Liver (tissue), 8 donors: ENCODE measurements at regions not wholly inside any gene's neighbourhood (a gene's known extent, or its start where the extent isn't known, plus 50 kb on each side); places are given as distances from the start of the nearest gene placed in this dataset.

ENCODE experiments used
- DNase-seq: peaks from one replicate; pipeline ENCODE4 v3.0.0-alpha.2; 2017; ENCODE audit warnings: low spot score
- H3K27ac ChIP-seq, 2 donors: one replicate each; pipeline ENCODE4 v1.7.0; 2013; ENCODE audit warnings: inconsistent platforms in 2 of 2, low read length in 2 of 2, control low read depth in 1 of 2, low read depth in 1 of 2, mild to moderate bottlenecking in 1 of 2
- H3K27me3 ChIP-seq, 4 donors: one replicate each; pipeline versions ENCODE4 v1.6.1 to v1.7.0; 2013; ENCODE audit warnings: low read length in 3 of 4, inconsistent platforms in 1 of 4, mild to moderate bottlenecking in 1 of 4, moderate library complexity in 1 of 4; ENCODE audit not compliant: control insufficient read depth in 4 of 4, insufficient read depth in 4 of 4
- H3K36me3 ChIP-seq, 4 donors: one replicate each; pipeline versions ENCODE4 v1.6.1 to v1.7.0; 2013; ENCODE audit warnings: low read length in 3 of 4, mild to moderate bottlenecking in 3 of 4, low read depth in 1 of 4, moderate library complexity in 1 of 4; ENCODE audit not compliant: control insufficient read depth in 4 of 4, insufficient read depth in 3 of 4
- H3K4me1 ChIP-seq, 4 donors: one replicate each; pipeline versions ENCODE4 v1.6.1 to v1.7.0; 2013; ENCODE audit warnings: low read length in 3 of 4, mild to moderate bottlenecking in 3 of 4, moderate library complexity in 1 of 4; ENCODE audit not compliant: control insufficient read depth in 4 of 4, insufficient read depth in 4 of 4
- H3K4me3 ChIP-seq, 3 donors: one replicate each; pipeline versions ENCODE4 v1.6.1 to v1.7.0; 2013; ENCODE audit warnings: low read length in 3 of 3, control low read depth in 1 of 3, low read depth in 1 of 3, mild to moderate bottlenecking in 1 of 3
- H3K9ac ChIP-seq, 2 donors: one replicate each; pipeline ENCODE4 v1.7.0; 2013; ENCODE audit warnings: low read length in 2 of 2, mild to moderate bottlenecking in 2 of 2, moderate library complexity in 2 of 2, control low read depth in 1 of 2, low read depth in 1 of 2
- H3K9me3 ChIP-seq, 4 donors: one replicate each; pipeline versions ENCODE4 v1.6.1 to v1.7.0; 2013; ENCODE audit warnings: low read length in 3 of 4; ENCODE audit not compliant: control insufficient read depth in 4 of 4
- ATF3 ChIP-seq: IDR thresholded peaks from 2 replicates; pipeline ENCODE4 v1.6.1; 2016; ENCODE audit warnings: antibody characterized with exemption
- CTCF ChIP-seq: fragments of 150-350 bp; IDR thresholded peaks from 2 replicates; pipeline ENCODE4 v1.5.1; 2017; ENCODE audit warnings: improper control_type of control experiment, low read depth, low read length; ENCODE audit not compliant: missing input control
- EGR1 ChIP-seq, 2 donors: IDR thresholded peaks; 2 replicates each; pipeline ENCODE4 v1.6.1; 2016 to 2018; ENCODE audit warnings: antibody characterized with exemption in 2 of 2, low read depth in 2 of 2
- FOXA1 ChIP-seq: IDR thresholded peaks from 2 replicates; pipeline ENCODE4 v1.6.1; 2016; ENCODE audit warnings: antibody characterized with exemption
- FOXA2 ChIP-seq: IDR thresholded peaks from 2 replicates; pipeline ENCODE4 v1.6.1; 2016; ENCODE audit warnings: antibody characterized with exemption
- HNF4A ChIP-seq, 2 donors: conservative IDR thresholded peaks; 2 replicates each; pipeline ENCODE4 v1.6.1; 2016; ENCODE audit warnings: antibody characterized with exemption in 2 of 2, mild to moderate bottlenecking in 2 of 2
- HNF4G ChIP-seq: IDR thresholded peaks from 2 replicates; pipeline ENCODE4 v1.6.1; 2016; ENCODE audit warnings: antibody characterized with exemption
- JUND ChIP-seq, 2 donors: IDR thresholded peaks; 2 replicates each; pipeline ENCODE4 v1.6.1; 2016; ENCODE audit warnings: antibody characterized with exemption in 2 of 2
- MAX ChIP-seq: IDR thresholded peaks from 2 replicates; pipeline ENCODE4 v1.6.1; 2016; ENCODE audit warnings: antibody characterized with exemption
- NR2F2 ChIP-seq: IDR thresholded peaks from 2 replicates; pipeline ENCODE4 v1.6.1; 2016; ENCODE audit warnings: antibody characterized with exemption
- RAD21 ChIP-seq, 2 donors: IDR thresholded peaks; 2 replicates each; pipeline ENCODE4 v1.6.1; 2016; ENCODE audit warnings: antibody characterized with exemption in 2 of 2, mild to moderate bottlenecking in 2 of 2
- RXRA ChIP-seq, 2 donors: IDR thresholded peaks; 2 replicates each; pipeline ENCODE4 v1.6.1; 2017 to 2018; ENCODE audit warnings: antibody characterized with exemption in 2 of 2, mild to moderate bottlenecking in 1 of 2
- SP1 ChIP-seq: IDR thresholded peaks from 2 replicates; pipeline ENCODE4 v1.6.1; 2018; ENCODE audit warnings: antibody characterized with exemption, mild to moderate bottlenecking
- TAF1 ChIP-seq: conservative IDR thresholded peaks from 2 replicates; pipeline ENCODE4 v1.6.1; 2016; ENCODE audit warnings: antibody characterized with exemption, mild to moderate bottlenecking
- YY1 ChIP-seq: IDR thresholded peaks from 2 replicates; pipeline ENCODE4 v1.6.1; 2016; ENCODE audit warnings: antibody characterized with exemption, mild to moderate bottlenecking
- ZBTB33 ChIP-seq: IDR thresholded peaks from 2 replicates; pipeline ENCODE4 v1.6.1; 2016; ENCODE audit warnings: antibody characterized with exemption
- WGBS: extraction: QIAGEN DNeasy Blood & Tissue Kit; methylation state at CpG from one replicate; pipeline ENCODE4 v1.1.7; 2013; 5-methylcytosine and 5-hydroxymethylcytosine counted together
- donor health status: healthy.
- donor health status: healthy.
- donor health status: healthy.
- donor health status: healthy.
- donor health status: healthy.

GRCh38 chr7:50217401-50217800, 87.1 kb upstream of the IKZF1 start:
- WGBS: 80% methylated on average over 4 of the region's 4 CpGs
- Histone ChIP-seq H3K9me3 (peaks cover 0 to 2% (median 0%) of the 10 kb centered on the region in 4 donors), H3K4me1 (no peaks in the 10 kb centered on the region), H3K27ac (no peak overlapping the region), H3K36me3 (no peaks in the 10 kb centered on the region), H3K9ac (no peak overlapping the region), H3K27me3 (no peaks in the 10 kb centered on the region), H3K4me3 (no peak overlapping the region)
- DNase-seq: no peak
- TF ChIP-seq FOXA2 (no peak), SP1 (no peak), HNF4A (conservative IDR thresholded peaks at IDR 0.05) (no peak), MAX (no peak)

GRCh38 chr7:50216626-50217025, 87.9 kb upstream of the IKZF1 start:
- Histone ChIP-seq H3K4me3 (no peak overlapping the region), H3K27ac (no peak overlapping the region), H3K36me3 (no peaks in the 10 kb centered on the region), H3K9me3 (peaks cover 0 to 2% (median 0%) of the 10 kb centered on the region in 4 donors), H3K4me1 (no peaks in the 10 kb centered on the region), H3K27me3 (no peaks in the 10 kb centered on the region), H3K9ac (no peak overlapping the region)
- TF ChIP-seq HNF4G: no peak
- no peak for TF ChIP-seq NR2F2
- no peak for TF ChIP-seq EGR1 (IDR thresholded peaks at IDR 0.05; ENCODE audit: low read depth in 2 of 2)
- no peak for TF ChIP-seq RXRA (IDR thresholded peaks at IDR 0.05)
- TF ChIP-seq YY1: no peak
- TF ChIP-seq CTCF: no peak
- no peak for TF ChIP-seq MAX
- no peak for TF ChIP-seq JUND (IDR thresholded peaks at IDR 0.05)
- no peak for TF ChIP-seq HNF4A (conservative IDR thresholded peaks at IDR 0.05)
- no peak for TF ChIP-seq FOXA1
- WGBS: 81% methylated on average over 5 of the region's 5 CpGs
- no peak for DNase-seq

- DNase-seq: no peak
- Histone ChIP-seq H3K27ac (no peak overlapping the region), H3K9me3 (no peaks in the 10 kb centered on the region), H3K4me1 (no peaks in the 10 kb centered on the region), H3K27me3 (no peaks in the 10 kb centered on the region), H3K9ac (no peak overlapping the region), H3K36me3 (no peaks in the 10 kb centered on the region), H3K4me3 (no peak overlapping the region)
- no peak for TF ChIP-seq EGR1 (IDR thresholded peaks at IDR 0.05; ENCODE audit: low read depth in 2 of 2)
- TF ChIP-seq RAD21 (IDR thresholded peaks at IDR 0.05): no peak
- no peak for TF ChIP-seq TAF1
- no peak for TF ChIP-seq HNF4A (conservative IDR thresholded peaks at IDR 0.05)
- no peak for TF ChIP-seq ATF3
- TF ChIP-seq NR2F2: no peak
- no peak for TF ChIP-seq ZBTB33
- no peak for TF ChIP-seq HNF4G
- 81% methylated on average over 8 of the region's 8 CpGs for WGBS
Measured at GRCh38 chr7:50214771-50215170, 89.7 kb upstream of the IKZF1 start.
